ENCODE measurements at regions not wholly inside any gene's neighbourhood (a gene's known extent, or its start where the extent isn't known, plus 50 kb on each side); places are given as distances from the start of the nearest gene placed in this dataset.
"Not testable (repeated sequence)": the region's sequence is repeated elsewhere in the genome, so short reads cannot be mapped to it uniquely, and the experiment has no call there.

GRCh38 chr9:108048406-108049025, 558.9 kb upstream of the KLF4 start:
- Mint-ChIP-seq H3K27ac (no peak overlapping the region), H3K9me3 (ENCODE audit: low read depth) (peaks cover 8% of the 10 kb centered on the region), H3K36me3 (ENCODE audit: insufficient read depth) (no peaks in the 10 kb centered on the region), H3K4me3 (ENCODE audit: low read depth) (no peak overlapping the region), H3K4me1 (ENCODE audit: low read depth) (peaks cover under 1% of the 10 kb centered on the region), H3K27me3 (peaks cover 63% of the 10 kb centered on the region)
- no peak for TF ChIP-seq CTCF (IDR thresholded peaks at IDR 0.05; ENCODE audit: unreplicated experiment)
- DNase-seq (ENCODE audit: low spot score, unreplicated experiment): no peak

- not testable (repeated sequence) for H3K27ac Mint-ChIP-seq; H3K4me1 Mint-ChIP-seq (ENCODE audit: low read depth); DNase-seq (ENCODE audit: low spot score, unreplicated experiment); H3K4me3 Mint-ChIP-seq (ENCODE audit: low read depth); H3K9me3 Mint-ChIP-seq (ENCODE audit: low read depth); H3K36me3 Mint-ChIP-seq (ENCODE audit: insufficient read depth)
- peaks cover 56% of the 10 kb centered on the region for H3K27me3 Mint-ChIP-seq
Measured at GRCh38 chr9:108047777-108048176, 558.2 kb upstream of the KLF4 start.

GRCh38 chr9:108047264-108047663, 557.7 kb upstream of the KLF4 start:
- Mint-ChIP-seq H3K27me3 (peaks cover 50% of the 10 kb centered on the region), H3K4me1 (ENCODE audit: low read depth) (no peaks in the 10 kb centered on the region), H3K27ac (no peak overlapping the region), H3K36me3 (ENCODE audit: insufficient read depth) (no peaks in the 10 kb centered on the region), H3K4me3 (ENCODE audit: low read depth) (no peak overlapping the region), H3K9me3 (ENCODE audit: low read depth) (peaks cover 9% of the 10 kb centered on the region)
- DNase-seq (ENCODE audit: low spot score, unreplicated experiment): no peak
- no peak for TF ChIP-seq CTCF (IDR thresholded peaks at IDR 0.05; ENCODE audit: unreplicated experiment)

GRCh38 chr9:108045851-108046250, 556.3 kb upstream of the KLF4 start:
- Mint-ChIP-seq H3K4me1 (ENCODE audit: low read depth) (no peaks in the 10 kb centered on the region), H3K36me3 (ENCODE audit: insufficient read depth) (no peaks in the 10 kb centered on the region), H3K4me3 (ENCODE audit: low read depth) (no peak overlapping the region), H3K9me3 (ENCODE audit: low read depth) (peaks cover 12% of the 10 kb centered on the region), H3K27ac (no peak overlapping the region), H3K27me3 (peaks cover 45% of the 10 kb centered on the region)
- no peak for DNase-seq (ENCODE audit: low spot score, unreplicated experiment)
- no peak for TF ChIP-seq CTCF (IDR thresholded peaks at IDR 0.05; ENCODE audit: unreplicated experiment)

- Mint-ChIP-seq H3K9me3 (ENCODE audit: low read depth) (peaks cover 12% of the 10 kb centered on the region), H3K27me3 (peaks cover 50% of the 10 kb centered on the region), H3K4me1 (ENCODE audit: low read depth) (no peaks in the 10 kb centered on the region), H3K27ac (no peak overlapping the region), H3K4me3 (ENCODE audit: low read depth) (no peak overlapping the region), H3K36me3 (ENCODE audit: insufficient read depth) (no peaks in the 10 kb centered on the region)
- TF ChIP-seq CTCF (IDR thresholded peaks at IDR 0.05; ENCODE audit: unreplicated experiment): no peak
- no peak for DNase-seq (ENCODE audit: low spot score, unreplicated experiment)
Measured at GRCh38 chr9:108043585-108043984, 554.0 kb upstream of the KLF4 start.

GRCh38 chr9:108041551-108041950, 552.0 kb upstream of the KLF4 start:
- H3K4me3 Mint-ChIP-seq (ENCODE audit: low read depth): no peak overlapping the region
- no peak overlapping the region for H3K27ac Mint-ChIP-seq
- no peaks in the 10 kb centered on the region for H3K4me1 Mint-ChIP-seq (ENCODE audit: low read depth)
- peaks cover 12% of the 10 kb centered on the region for H3K9me3 Mint-ChIP-seq (ENCODE audit: low read depth)
- DNase-seq (ENCODE audit: low spot score, unreplicated experiment): no peak
- no peaks in the 10 kb centered on the region for H3K36me3 Mint-ChIP-seq (ENCODE audit: insufficient read depth)
- TF ChIP-seq CTCF (IDR thresholded peaks at IDR 0.05; ENCODE audit: unreplicated experiment): no peak
- peaks cover 57% of the 10 kb centered on the region for H3K27me3 Mint-ChIP-seq
